ENCODE measurements at regions not wholly inside any gene's neighbourhood (a gene's known extent, or its start where the extent isn't known, plus 50 kb on each side); places are given as distances from the start of the nearest gene placed in this dataset.

DNA sequence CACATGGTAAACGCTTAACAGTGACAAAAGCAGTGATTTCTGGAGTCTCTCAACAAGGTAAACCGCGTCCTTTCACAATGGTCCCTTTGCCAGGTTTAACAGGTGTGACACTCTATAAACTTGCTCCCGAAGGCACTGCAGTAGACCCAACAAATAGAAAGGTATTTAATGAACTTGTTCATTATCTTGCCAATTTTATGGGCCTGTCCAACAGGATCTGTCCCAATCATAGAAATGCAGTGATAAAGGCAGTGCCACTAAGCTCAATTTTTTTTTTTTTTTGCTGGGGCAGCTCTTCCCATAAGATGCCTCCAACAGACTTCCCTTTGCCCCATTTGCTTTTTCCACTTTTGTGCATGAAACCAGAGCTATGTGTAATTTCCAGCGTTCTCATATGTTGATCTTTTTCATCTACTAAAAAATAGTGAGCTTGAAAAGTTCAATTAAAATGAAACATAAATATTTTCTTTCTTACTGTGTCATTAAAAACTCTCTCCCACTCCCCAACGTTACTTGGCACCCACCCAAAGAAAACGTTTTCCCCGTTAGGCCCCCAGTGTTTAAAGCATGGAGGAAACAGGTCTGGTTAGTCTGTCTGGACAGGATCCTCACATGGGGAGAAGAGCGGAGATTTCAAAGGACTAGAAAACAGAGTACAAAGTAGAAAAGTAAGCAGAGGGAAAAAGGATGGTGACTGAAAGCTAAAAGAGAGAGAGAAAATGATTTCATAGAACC, 80.9 kb upstream of the SPATA31D4 start (continued):
- TF ChIP-seq, protein P1, sequence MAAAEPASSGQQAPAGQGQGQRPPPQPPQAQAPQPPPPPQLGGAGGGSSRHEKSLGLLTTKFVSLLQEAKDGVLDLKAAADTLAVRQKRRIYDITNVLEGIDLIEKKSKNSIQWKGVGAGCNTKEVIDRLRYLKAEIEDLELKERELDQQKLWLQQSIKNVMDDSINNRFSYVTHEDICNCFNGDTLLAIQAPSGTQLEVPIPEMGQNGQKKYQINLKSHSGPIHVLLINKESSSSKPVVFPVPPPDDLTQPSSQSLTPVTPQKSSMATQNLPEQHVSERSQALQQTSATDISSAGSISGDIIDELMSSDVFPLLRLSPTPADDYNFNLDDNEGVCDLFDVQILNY (CRISPR knock-in tag; IDR thresholded peaks at IDR 0.05) = no peak
- no peak for TF ChIP-seq ZNF766 (CRISPR knock-in tag; conservative IDR thresholded peaks at IDR 0.05)
- TF ChIP-seq RBFOX2 (IDR thresholded peaks at IDR 0.05; ENCODE audit: low read depth, low read length) = no peak
- no peak for TF ChIP-seq RFX1 (IDR thresholded peaks at IDR 0.05)
- TF ChIP-seq, protein P2, sequence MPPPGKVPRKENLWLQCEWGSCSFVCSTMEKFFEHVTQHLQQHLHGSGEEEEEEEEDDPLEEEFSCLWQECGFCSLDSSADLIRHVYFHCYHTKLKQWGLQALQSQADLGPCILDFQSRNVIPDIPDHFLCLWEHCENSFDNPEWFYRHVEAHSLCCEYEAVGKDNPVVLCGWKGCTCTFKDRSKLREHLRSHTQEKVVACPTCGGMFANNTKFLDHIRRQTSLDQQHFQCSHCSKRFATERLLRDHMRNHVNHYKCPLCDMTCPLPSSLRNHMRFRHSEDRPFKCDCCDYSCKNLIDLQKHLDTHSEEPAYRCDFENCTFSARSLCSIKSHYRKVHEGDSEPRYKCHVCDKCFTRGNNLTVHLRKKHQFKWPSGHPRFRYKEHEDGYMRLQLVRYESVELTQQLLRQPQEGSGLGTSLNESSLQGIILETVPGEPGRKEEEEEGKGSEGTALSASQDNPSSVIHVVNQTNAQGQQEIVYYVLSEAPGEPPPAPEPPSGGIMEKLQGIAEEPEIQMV (tag; conservative IDR thresholded peaks at IDR 0.05; ENCODE audit: low read depth) = no peak

DNA sequence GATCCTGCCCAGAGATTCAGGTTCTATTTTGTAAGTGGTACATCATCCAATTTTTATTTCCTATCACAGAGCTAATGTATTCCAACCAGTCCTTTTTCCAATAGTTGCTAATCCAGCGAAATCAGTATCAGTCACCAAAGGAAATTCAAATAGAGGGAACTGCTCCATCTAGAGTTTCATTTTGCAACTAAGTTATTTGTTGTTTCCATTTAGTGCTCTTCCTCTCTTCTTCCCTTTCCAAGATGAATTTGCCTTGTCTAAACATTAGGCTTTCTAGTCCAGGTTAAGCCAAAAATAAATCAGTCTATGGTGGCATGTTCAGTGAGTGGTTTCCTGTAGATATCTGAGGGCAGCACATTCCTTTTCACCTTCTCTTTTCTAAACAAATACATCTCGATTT, 79.8 kb upstream of the SPATA31D4 start:
- no peaks in the 10 kb centered on the region for H3K9me1 ChIP-seq (ENCODE audit: control insufficient read depth, insufficient read depth, low read length)
- WGBS (ENCODE audit: insufficient coverage, low coverage, missing lambda C conversion rate) = 0% methylated on average over 2 of the region's 2 CpGs
- DNase-seq (ENCODE audit: extremely low read depth in 1 of 4, low spot score in 3 of 4) (no peak), ATAC-seq (no peak), FAIRE-seq (no peak)
- H3K4me2 ChIP-seq (ENCODE audit: insufficient read depth, low read length) = no peak overlapping the region
- no peaks in the 10 kb centered on the region for H4K20me1 ChIP-seq (replicated peaks; ENCODE audit: control insufficient read depth, insufficient read depth, low read length)
- H3K4me3 ChIP-seq = no peak overlapping the region
- no peaks in the 10 kb centered on the region for H3K27me3 ChIP-seq (ENCODE audit: control insufficient read depth in 2 of 2, insufficient read depth in 2 of 2, low read length in 2 of 2)
- H3K9me3 ChIP-seq (replicated peaks; ENCODE audit: control insufficient read depth, insufficient read depth, low read depth, low read length) = no peaks in the 10 kb centered on the region
- no peak overlapping the region for H3K9ac ChIP-seq (ENCODE audit: insufficient read depth in 1 of 2, low read depth in 2 of 2, low read length in 2 of 2)
- no peaks in the 10 kb centered on the region for H3K79me2 ChIP-seq (ENCODE audit: control insufficient read depth, insufficient read depth, low read length)
- BruUV-seq (replicated peaks) = no TSS peak
- no peaks in the 10 kb centered on the region for H3K36me3 ChIP-seq (ENCODE audit: control insufficient read depth, insufficient read depth, low read length)
- H3K4me1 ChIP-seq (replicated peaks in 1 of 2; ENCODE audit: control insufficient read depth in 2 of 2, insufficient read depth in 2 of 2, low read length in 2 of 2) = no peaks in the 10 kb centered on the region
- ChIA-PET CTCF (ENCODE audit: low intra/inter-chr PET ratio) (no interaction called here), POLR2A (no interaction called here)
- no peak overlapping the region for H3K27ac ChIP-seq (ENCODE audit: extremely low read depth, low read depth, low read length)
- intact Hi-C loops (cut with micrococcal nuclease) (no loop called here), in situ Hi-C loops (cut with MboI) (no loop called here)
- no peak overlapping the region for H2AFZ ChIP-seq (ENCODE audit: low read depth, low read length)
- TF ChIP-seq FIP1L1 (IDR thresholded peaks at IDR 0.05; ENCODE audit: low read depth, low read length, poor library complexity, severe bottlenecking) = no peak
- TF ChIP-seq PTBP1 (IDR thresholded peaks at IDR 0.05; ENCODE audit: low read depth, low read length) = no peak
- no peak for TF ChIP-seq BRD4 (IDR thresholded peaks at IDR 0.05)
- TF ChIP-seq RNF2 (IDR thresholded peaks at IDR 0.05) = no peak
- TF ChIP-seq, protein P3, sequence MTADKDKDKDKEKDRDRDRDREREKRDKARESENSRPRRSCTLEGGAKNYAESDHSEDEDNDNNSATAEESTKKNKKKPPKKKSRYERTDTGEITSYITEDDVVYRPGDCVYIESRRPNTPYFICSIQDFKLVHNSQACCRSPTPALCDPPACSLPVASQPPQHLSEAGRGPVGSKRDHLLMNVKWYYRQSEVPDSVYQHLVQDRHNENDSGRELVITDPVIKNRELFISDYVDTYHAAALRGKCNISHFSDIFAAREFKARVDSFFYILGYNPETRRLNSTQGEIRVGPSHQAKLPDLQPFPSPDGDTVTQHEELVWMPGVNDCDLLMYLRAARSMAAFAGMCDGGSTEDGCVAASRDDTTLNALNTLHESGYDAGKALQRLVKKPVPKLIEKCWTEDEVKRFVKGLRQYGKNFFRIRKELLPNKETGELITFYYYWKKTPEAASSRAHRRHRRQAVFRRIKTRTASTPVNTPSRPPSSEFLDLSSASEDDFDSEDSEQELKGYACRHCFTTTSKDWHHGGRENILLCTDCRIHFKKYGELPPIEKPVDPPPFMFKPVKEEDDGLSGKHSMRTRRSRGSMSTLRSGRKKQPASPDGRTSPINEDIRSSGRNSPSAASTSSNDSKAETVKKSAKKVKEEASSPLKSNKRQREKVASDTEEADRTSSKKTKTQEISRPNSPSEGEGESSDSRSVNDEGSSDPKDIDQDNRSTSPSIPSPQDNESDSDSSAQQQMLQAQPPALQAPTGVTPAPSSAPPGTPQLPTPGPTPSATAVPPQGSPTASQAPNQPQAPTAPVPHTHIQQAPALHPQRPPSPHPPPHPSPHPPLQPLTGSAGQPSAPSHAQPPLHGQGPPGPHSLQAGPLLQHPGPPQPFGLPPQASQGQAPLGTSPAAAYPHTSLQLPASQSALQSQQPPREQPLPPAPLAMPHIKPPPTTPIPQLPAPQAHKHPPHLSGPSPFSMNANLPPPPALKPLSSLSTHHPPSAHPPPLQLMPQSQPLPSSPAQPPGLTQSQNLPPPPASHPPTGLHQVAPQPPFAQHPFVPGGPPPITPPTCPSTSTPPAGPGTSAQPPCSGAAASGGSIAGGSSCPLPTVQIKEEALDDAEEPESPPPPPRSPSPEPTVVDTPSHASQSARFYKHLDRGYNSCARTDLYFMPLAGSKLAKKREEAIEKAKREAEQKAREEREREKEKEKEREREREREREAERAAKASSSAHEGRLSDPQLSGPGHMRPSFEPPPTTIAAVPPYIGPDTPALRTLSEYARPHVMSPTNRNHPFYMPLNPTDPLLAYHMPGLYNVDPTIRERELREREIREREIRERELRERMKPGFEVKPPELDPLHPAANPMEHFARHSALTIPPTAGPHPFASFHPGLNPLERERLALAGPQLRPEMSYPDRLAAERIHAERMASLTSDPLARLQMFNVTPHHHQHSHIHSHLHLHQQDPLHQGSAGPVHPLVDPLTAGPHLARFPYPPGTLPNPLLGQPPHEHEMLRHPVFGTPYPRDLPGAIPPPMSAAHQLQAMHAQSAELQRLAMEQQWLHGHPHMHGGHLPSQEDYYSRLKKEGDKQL (CRISPR knock-in tag; IDR thresholded peaks at IDR 0.05; ENCODE audit: borderline replicate concordance) = no peak
- no peak for TF ChIP-seq RFX5 (IDR thresholded peaks at IDR 0.05; ENCODE audit: low read depth, low read length)
- TF ChIP-seq MYBL2 (IDR thresholded peaks at IDR 0.05; ENCODE audit: low read depth) = no peak
- TF ChIP-seq MYBL2 (CRISPR knock-in tag; IDR thresholded peaks at IDR 0.05; ENCODE audit: borderline replicate concordance) = no peak

All from K562 (cell line).